ENCODE measurements at regions not wholly inside any gene's neighbourhood (a gene's known extent, or its start where the extent isn't known, plus 50 kb on each side); places are given as distances from the start of the nearest gene placed in this dataset.

- TF ChIP-seq CEBPZ (IDR thresholded peaks at IDR 0.05; ENCODE audit: low read depth, low read length) = no peak
- no peak for TF ChIP-seq DPF2 (IDR thresholded peaks at IDR 0.05)
- no peak for TF ChIP-seq KAT2A (conservative IDR thresholded peaks at IDR 0.05; ENCODE audit: control insufficient read depth, low read depth, low read length)
- no peak for TF ChIP-seq EED (IDR thresholded peaks at IDR 0.05; ENCODE audit: low read depth)
- TF ChIP-seq SUPT20H (IDR thresholded peaks at IDR 0.05; ENCODE audit: borderline replicate concordance, control insufficient read depth, low read depth, low read length) = no peak
- no peak for TF ChIP-seq MTA3 (IDR thresholded peaks at IDR 0.05; ENCODE audit: borderline replicate concordance, low read length)
These were observed 163.2 kb upstream of the SPANXC start (continued) for GRCh38 chrX:141405486-141405852.

DNA sequence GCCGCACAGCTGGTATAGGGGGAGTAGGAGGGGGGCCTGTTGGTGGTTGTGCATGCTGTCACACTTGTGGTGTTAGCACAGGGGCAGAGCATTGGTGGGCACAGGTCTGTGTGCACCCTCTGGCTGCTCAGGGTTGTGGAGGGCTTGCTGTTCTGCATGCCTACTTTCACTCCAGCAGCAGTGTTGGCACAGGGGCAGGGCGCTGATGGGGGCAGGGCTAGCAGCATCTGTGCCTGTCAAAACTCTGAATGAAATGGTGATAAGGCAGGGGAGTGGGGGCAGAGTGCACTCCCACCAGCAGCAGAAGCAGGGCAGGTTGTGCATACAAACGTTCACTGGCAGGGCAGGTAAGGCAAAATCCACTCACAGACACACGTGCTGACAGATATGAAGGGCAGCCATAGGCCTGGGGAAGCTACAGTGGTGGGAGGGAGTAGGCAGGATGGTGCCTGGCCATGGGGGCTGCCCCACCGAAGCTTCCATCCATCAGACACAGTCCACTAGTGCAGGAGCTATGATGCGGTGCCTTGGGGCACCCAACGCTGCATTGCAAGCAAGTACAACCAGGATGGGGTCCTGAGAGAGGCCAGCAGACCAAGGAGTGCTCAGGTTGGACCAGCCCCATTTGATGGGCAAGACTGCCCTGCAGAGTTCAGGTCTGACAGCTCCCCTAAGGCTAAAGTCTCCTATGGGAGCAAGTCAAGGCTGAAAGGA is 160.7 kb upstream of the SPANXC start:
- RAD21 ChIA-PET (ENCODE audit: unreplicated experiment) = no interaction called here
- no TSS peak for BruUV-seq (replicated peaks)
- H3K4me2 ChIP-seq (ENCODE audit: control insufficient read depth, insufficient read depth) = no peak overlapping the region
- TF ChIP-seq, protein P1, sequence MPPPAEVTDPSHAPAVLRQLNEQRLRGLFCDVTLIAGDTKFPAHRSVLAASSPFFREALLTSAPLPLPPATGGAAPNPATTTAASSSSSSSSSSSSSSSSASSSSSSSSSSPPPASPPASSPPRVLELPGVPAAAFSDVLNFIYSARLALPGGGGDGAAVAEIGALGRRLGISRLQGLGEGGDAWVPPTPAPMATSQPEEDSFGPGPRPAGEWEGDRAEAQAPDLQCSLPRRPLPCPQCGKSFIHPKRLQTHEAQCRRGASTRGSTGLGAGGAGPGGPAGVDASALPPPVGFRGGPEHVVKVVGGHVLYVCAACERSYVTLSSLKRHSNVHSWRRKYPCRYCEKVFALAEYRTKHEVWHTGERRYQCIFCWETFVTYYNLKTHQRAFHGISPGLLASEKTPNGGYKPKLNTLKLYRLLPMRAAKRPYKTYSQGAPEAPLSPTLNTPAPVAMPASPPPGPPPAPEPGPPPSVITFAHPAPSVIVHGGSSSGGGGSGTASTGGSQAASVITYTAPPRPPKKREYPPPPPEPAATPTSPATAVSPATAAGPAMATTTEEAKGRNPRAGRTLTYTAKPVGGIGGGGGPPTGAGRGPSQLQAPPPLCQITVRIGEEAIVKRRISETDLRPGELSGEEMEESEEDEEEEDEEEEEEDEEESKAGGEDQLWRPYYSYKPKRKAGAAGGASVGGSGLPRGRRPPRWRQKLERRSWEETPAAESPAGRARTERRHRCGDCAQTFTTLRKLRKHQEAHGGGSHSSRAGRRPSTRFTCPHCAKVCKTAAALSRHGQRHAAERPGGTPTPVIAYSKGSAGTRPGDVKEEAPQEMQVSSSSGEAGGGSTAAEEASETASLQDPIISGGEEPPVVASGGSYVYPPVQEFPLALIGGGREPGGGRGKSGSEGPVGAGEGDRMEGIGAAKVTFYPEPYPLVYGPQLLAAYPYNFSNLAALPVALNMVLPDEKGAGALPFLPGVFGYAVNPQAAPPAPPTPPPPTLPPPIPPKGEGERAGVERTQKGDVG (CRISPR knock-in tag; IDR thresholded peaks at IDR 0.05) = no peak
- TF ChIP-seq BMI1 (IDR thresholded peaks at IDR 0.05; ENCODE audit: borderline replicate concordance) (no peak), PAX8 (IDR thresholded peaks at IDR 0.05) (no peak), EGR1 (IDR thresholded peaks at IDR 0.05; ENCODE audit: borderline replicate concordance in 1 of 2, low read depth in 2 of 2, low read length in 2 of 2) (no peak)
- DNase-seq (ENCODE audit: low read depth, low spot score) (no peak), FAIRE-seq (no peak), ATAC-seq (no peak)
- no peaks in the 10 kb centered on the region for H3K36me3 ChIP-seq (ENCODE audit: control insufficient read depth in 2 of 2, insufficient read depth in 2 of 2, low read length in 1 of 2)
- POLR2A ChIA-PET = no interaction called here
- H2AFZ ChIP-seq (ENCODE audit: control insufficient read depth, low read depth, low read length) = no peak overlapping the region
- H3K4me1 ChIP-seq (ENCODE audit: control insufficient read depth, insufficient read depth, low read length) = no peaks in the 10 kb centered on the region
- H3K9ac ChIP-seq (ENCODE audit: control insufficient read depth, insufficient read depth, low read length) = no peak overlapping the region
- H3K27ac ChIP-seq (ENCODE audit: control insufficient read depth, insufficient read depth) = no peak overlapping the region
- SMC1A ChIA-PET (ENCODE audit: uncharacterized antibody, unreplicated experiment) = no interaction called here
- H3K9me3 ChIP-seq (replicated peaks; ENCODE audit: control insufficient read depth, insufficient read depth, low read length) = no peaks in the 10 kb centered on the region
- H3K27me3 ChIP-seq (replicated peaks in 1 of 2; ENCODE audit: control insufficient read depth in 2 of 2, insufficient read depth in 2 of 2, low read length in 1 of 2) = no peaks in the 10 kb centered on the region
- in situ Hi-C loops (cut with MboI) = no loop called here
- no peaks in the 10 kb centered on the region for H4K20me1 ChIP-seq (ENCODE audit: control insufficient read depth, insufficient read depth)
- H3K79me2 ChIP-seq (ENCODE audit: control insufficient read depth, insufficient read depth, low read length) = no peaks in the 10 kb centered on the region
- CTCF ChIA-PET = no interaction called here
- WGBS (ENCODE audit: insufficient coverage, insufficient replicate concordance, low lambda C conversion rate, missing lambda C conversion rate) = 6% methylated on average over 7 of the region's 7 CpGs
- no peak overlapping the region for H3K4me3 ChIP-seq
- intact Hi-C loops (cut with micrococcal nuclease; ENCODE audit: unreplicated experiment) = no loop called here

Data from GM12878 (cell line).